Loucy (cell line): ENCODE measurements at regions not wholly inside any gene's neighbourhood (a gene's known extent, or its start where the extent isn't known, plus 50 kb on each side); places are given as distances from the start of the nearest gene placed in this dataset.

ENCODE experiments used
- EZH2phosphoT487 ChIP-seq: fragments of 200-600 bp; IDR thresholded peaks from 2 replicates; pipeline ENCODE4 v1.6.1; 2018; ENCODE audit warnings: antibody characterized with exemption, mild to moderate bottlenecking, moderate library complexity, borderline replicate concordance
- TF ChIP-seq, protein P1 (sequence below): fragments of 200-600 bp; sonication (generic); conservative IDR thresholded peaks from 2 replicates; pipeline ENCODE4 v1.5.1; 2014; ENCODE audit warnings: mild to moderate bottlenecking, antibody characterized with exemption, low read length

GRCh38 chr14:82359201-82359600, 825.5 kb upstream of the SEL1L start:
- TF ChIP-seq, protein P1, sequence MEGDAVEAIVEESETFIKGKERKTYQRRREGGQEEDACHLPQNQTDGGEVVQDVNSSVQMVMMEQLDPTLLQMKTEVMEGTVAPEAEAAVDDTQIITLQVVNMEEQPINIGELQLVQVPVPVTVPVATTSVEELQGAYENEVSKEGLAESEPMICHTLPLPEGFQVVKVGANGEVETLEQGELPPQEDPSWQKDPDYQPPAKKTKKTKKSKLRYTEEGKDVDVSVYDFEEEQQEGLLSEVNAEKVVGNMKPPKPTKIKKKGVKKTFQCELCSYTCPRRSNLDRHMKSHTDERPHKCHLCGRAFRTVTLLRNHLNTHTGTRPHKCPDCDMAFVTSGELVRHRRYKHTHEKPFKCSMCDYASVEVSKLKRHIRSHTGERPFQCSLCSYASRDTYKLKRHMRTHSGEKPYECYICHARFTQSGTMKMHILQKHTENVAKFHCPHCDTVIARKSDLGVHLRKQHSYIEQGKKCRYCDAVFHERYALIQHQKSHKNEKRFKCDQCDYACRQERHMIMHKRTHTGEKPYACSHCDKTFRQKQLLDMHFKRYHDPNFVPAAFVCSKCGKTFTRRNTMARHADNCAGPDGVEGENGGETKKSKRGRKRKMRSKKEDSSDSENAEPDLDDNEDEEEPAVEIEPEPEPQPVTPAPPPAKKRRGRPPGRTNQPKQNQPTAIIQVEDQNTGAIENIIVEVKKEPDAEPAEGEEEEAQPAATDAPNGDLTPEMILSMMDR = no peak
- no peak for TF ChIP-seq EZH2phosphoT487
